Ishikawa (cell line): ENCODE measurements at regions not wholly inside any gene's neighbourhood (a gene's known extent, or its start where the extent isn't known, plus 50 kb on each side); places are given as distances from the start of the nearest gene placed in this dataset.

Source experiments
- CEBPB ChIP-seq: IDR thresholded peaks from 2 replicates; pipeline ENCODE4 v1.6.1; 2012
- CREB1 ChIP-seq: IDR thresholded peaks from 2 replicates; pipeline ENCODE4 v1.6.1; 2012; ENCODE audit warnings: low read depth
- EGR1 ChIP-seq: IDR thresholded peaks from 2 replicates; pipeline ENCODE4 v1.6.1; 2012
- EP300 ChIP-seq: IDR thresholded peaks from 2 replicates; pipeline ENCODE4 v1.6.1; 2012; ENCODE audit warnings: borderline replicate concordance
- MAX ChIP-seq: IDR thresholded peaks from 2 replicates; pipeline ENCODE4 v1.6.1; 2012
- RAD21 ChIP-seq: IDR thresholded peaks from 2 replicates; pipeline ENCODE4 v1.6.1; 2012; ENCODE audit warnings: low read depth
- REST ChIP-seq: IDR thresholded peaks from 2 replicates; pipeline ENCODE4 v1.6.1; 2012; ENCODE audit warnings: low read depth, mild to moderate bottlenecking
- TEAD4 ChIP-seq: IDR thresholded peaks from 2 replicates; pipeline ENCODE4 v1.6.1; 2012
- USF1 ChIP-seq: IDR thresholded peaks from 2 replicates; pipeline ENCODE4 v1.6.1; 2012
- YY1 ChIP-seq: IDR thresholded peaks from 2 replicates; pipeline ENCODE4 v1.6.1; 2012; ENCODE audit warnings: low read depth

GRCh38 chr11:112368381-112368780 is 107.7 kb upstream of the PLET1 start:
- TF ChIP-seq MAX (no peak), USF1 (no peak), CREB1 (no peak), REST (no peak), EP300 (no peak), EGR1 (no peak), YY1 (no peak), CEBPB (no peak), TEAD4 (no peak), RAD21 (no peak)
